ENCODE measurements at regions not wholly inside any gene's neighbourhood (a gene's known extent, or its start where the extent isn't known, plus 50 kb on each side); places are given as distances from the start of the nearest gene placed in this dataset.

- no peak for TF ChIP-seq CTCF (IDR thresholded peaks at IDR 0.05; ENCODE audit: borderline replicate concordance, extremely low read depth, low read length, poor library complexity, severe bottlenecking)
- TF ChIP-seq EZH2 (IDR thresholded peaks at IDR 0.05; ENCODE audit: borderline replicate concordance, low read depth, low read length, severe bottlenecking) = no peak
Measured at GRCh38 chr21:38888991-38889561, 83.3 kb downstream of the ETS2 start.
